Muscle of arm (tissue), 1 donor: ENCODE measurements at regions not wholly inside any gene's neighbourhood (a gene's known extent, or its start where the extent isn't known, plus 50 kb on each side); places are given as distances from the start of the nearest gene placed in this dataset.
"Not testable (repeated sequence)": the region's sequence is repeated elsewhere in the genome, so short reads cannot be mapped to it uniquely, and the experiment has no call there.

Source experiments
- DNase-seq: peaks from one replicate; pipeline ENCODE4 v3.0.0-alpha.2; 2013

- DNase-seq, result not testable (repeated sequence)
These were observed 136.6 kb upstream of the PROKR2 start for GRCh38 chr20:5453316-5453715.

GRCh38 chr20:5452691-5453090, 135.9 kb upstream of the PROKR2 start:
- not testable (repeated sequence) for DNase-seq

- not testable (repeated sequence) for DNase-seq
These were observed 135.5 kb upstream of the PROKR2 start for GRCh38 chr20:5452286-5452685.

GRCh38 chr20:5451643-5452210, 135.0 kb upstream of the PROKR2 start:
- no peak for DNase-seq

- DNase-seq, result peak; percentile 29
These were observed 131.8 kb upstream of the PROKR2 start for GRCh38 chr20:5448449-5449118.

GRCh38 chr20:5447188-5447587, 130.4 kb upstream of the PROKR2 start:
- no peak for DNase-seq

- no peak for DNase-seq
These were observed 128.9 kb upstream of the PROKR2 start for GRCh38 chr20:5445611-5446010.

- no peak for DNase-seq
These were observed 125.3 kb upstream of the PROKR2 start for GRCh38 chr20:5442101-5442500.

GRCh38 chr20:5434116-5434515, 117.4 kb upstream of the PROKR2 start:
- DNase-seq, result no peak

GRCh38 chr20:5433352-5433751, 116.6 kb upstream of the PROKR2 start:
- no peak for DNase-seq

- DNase-seq, result no peak
These were observed 115.3 kb upstream of the PROKR2 start for GRCh38 chr20:5432030-5432429.

GRCh38 chr20:5430670-5431069, 113.9 kb upstream of the PROKR2 start:
- DNase-seq, result no peak

GRCh38 chr20:5426026-5426425, 109.3 kb upstream of the PROKR2 start:
- DNase-seq, result no peak

GRCh38 chr20:5416086-5416485, 99.3 kb upstream of the PROKR2 start:
- DNase-seq, result no peak

GRCh38 chr20:5413394-5413793, 96.6 kb upstream of the PROKR2 start:
- no peak for DNase-seq

- no peak for DNase-seq
These were observed 93.7 kb upstream of the PROKR2 start for GRCh38 chr20:5410470-5410869.

GRCh38 chr20:5402903-5403531, 86.3 kb upstream of the PROKR2 start:
- DNase-seq, result no peak

- no peak for DNase-seq
These were observed 84.6 kb upstream of the PROKR2 start for GRCh38 chr20:5401277-5401875.

GRCh38 chr20:5400164-5400762, 83.5 kb upstream of the PROKR2 start:
- DNase-seq, result peak; percentile 15

GRCh38 chr20:5397393-5397792, 80.6 kb upstream of the PROKR2 start:
- no peak for DNase-seq

- DNase-seq, result no peak
These were observed 79.4 kb upstream of the PROKR2 start for GRCh38 chr20:5395932-5396727.
